K562 (cell line): ENCODE measurements at regions not wholly inside any gene's neighbourhood (a gene's known extent, or its start where the extent isn't known, plus 50 kb on each side); places are given as distances from the start of the nearest gene placed in this dataset.

Experiments
- ARID2 ChIP-seq: fragments of 450-650 bp; IDR thresholded peaks from 2 replicates; pipeline ENCODE4 v1.6.1; 2017; ENCODE audit warnings: antibody characterized with exemption, mild to moderate bottlenecking
- CBFA2T3 ChIP-seq: fragments of 450-650 bp; IDR thresholded peaks from 2 replicates; pipeline ENCODE4 v1.6.1; 2017
- CC2D1A ChIP-seq: fragments of 450-650 bp; IDR thresholded peaks from 2 replicates; pipeline ENCODE4 v1.6.1; 2017; ENCODE audit warnings: mild to moderate bottlenecking
- CCNT2 ChIP-seq: IDR thresholded peaks from 2 replicates; pipeline ENCODE4 v1.6.1; 2011; ENCODE audit warnings: borderline replicate concordance, low read depth, mild to moderate bottlenecking, moderate library complexity, mixed read lengths, low read length; ENCODE audit not compliant: insufficient read length; ENCODE audit errors: extremely low read depth
- EP400 ChIP-seq: fragments of 450-650 bp; IDR thresholded peaks from 2 replicates; pipeline ENCODE4 v1.6.1; 2017; ENCODE audit warnings: antibody characterized with exemption, mild to moderate bottlenecking, moderate library complexity
- FOXJ2 ChIP-seq: fragments of 200-800 bp; sonication (Bioruptor generic); IDR thresholded peaks from 2 replicates; pipeline ENCODE4 v1.6.1; 2016; ENCODE audit warnings: missing genetic modification characterization, missing compliant biosample characterization
- HDAC2 ChIP-seq: fragments of 450-650 bp; IDR thresholded peaks from 2 replicates; pipeline ENCODE4 v1.6.1; 2016; ENCODE audit warnings: mild to moderate bottlenecking
- IFI16 ChIP-seq: fragments of 250-450 bp; sonication (Bioruptor Pico); IDR thresholded peaks from 2 replicates; pipeline ENCODE4 v2.1.2; 2022; ENCODE audit warnings: mild to moderate bottlenecking, inconsistent platforms
- KHSRP ChIP-seq: fragments of 450-650 bp; IDR thresholded peaks from 2 replicates; pipeline ENCODE4 v1.6.1; 2017
- MCM7 ChIP-seq, 2 experiments: fragments of 450-650 bp; IDR thresholded peaks; 2 replicates each; pipeline ENCODE4 v1.6.1; 2016 to 2018
- RUNX1 ChIP-seq: sonication (generic); IDR thresholded peaks from 2 replicates; pipeline ENCODE4 v1.6.1; 2016; ENCODE audit warnings: antibody characterized with exemption, low read depth
- SMAD1 ChIP-seq: fragments of 150-350 bp; IDR thresholded peaks from 2 replicates; pipeline ENCODE4 v1.6.1; 2014; ENCODE audit warnings: low read length, low read depth; ENCODE audit not compliant: partially characterized antibody
- SMAD2 ChIP-seq: fragments of 150-350 bp; IDR thresholded peaks from 2 replicates; pipeline ENCODE4 v1.6.1; 2014; ENCODE audit warnings: low read depth, mild to moderate bottlenecking, low read length
- ZFPM2 ChIP-seq: fragments of 250-450 bp; sonication (Bioruptor Pico); IDR thresholded peaks from 2 replicates; pipeline ENCODE4 v1.5.1; 2022; ENCODE audit warnings: mild to moderate bottlenecking
- ZNF212 ChIP-seq: fragments of 450-650 bp; formaldehyde crosslinking; IDR thresholded peaks from 2 replicates; pipeline ENCODE4 v1.4.0; 2020; ENCODE audit warnings: mild to moderate bottlenecking
- ZNF41 ChIP-seq: fragments of 250-450 bp; sonication (Bioruptor Pico); conservative IDR thresholded peaks from 2 replicates; pipeline ENCODE4 v1.4.0; 2020; ENCODE audit warnings: mild to moderate bottlenecking
- ZNF445 ChIP-seq: fragments of 250-450 bp; sonication (Bioruptor Pico); IDR thresholded peaks from 2 replicates; pipeline ENCODE4 v1.4.0; 2020; ENCODE audit warnings: low read depth, mild to moderate bottlenecking, moderate library complexity
- ZNF644 ChIP-seq: fragments of 200-800 bp; sonication (Bioruptor generic); IDR thresholded peaks from 2 replicates; pipeline ENCODE4 v1.6.1; 2016; ENCODE audit warnings: low read depth, missing genetic modification characterization, missing compliant biosample characterization
- ZNF707 ChIP-seq: fragments of 250-450 bp; sonication (Bioruptor Pico); conservative IDR thresholded peaks from 2 replicates; pipeline ENCODE4 v1.8.0; 2022; ENCODE audit warnings: inconsistent platforms, mild to moderate bottlenecking, moderate library complexity
- TF ChIP-seq, protein P1 (sequence below), 2 experiments: fragments of 450-650 bp; formaldehyde crosslinking in 1 of 2; IDR thresholded peaks; 2 replicates each; pipeline versions ENCODE4 v1.4.0 to v1.6.1; 2014 to 2020; ENCODE audit warnings: mild to moderate bottlenecking in 2 of 2, borderline replicate concordance in 1 of 2, low read depth in 1 of 2
- TF ChIP-seq, protein P2 (sequence below): fragments of 450-650 bp; formaldehyde crosslinking; IDR thresholded peaks from 2 replicates; pipeline ENCODE4 v1.4.0; 2020; ENCODE audit warnings: mild to moderate bottlenecking
- TF ChIP-seq, protein P3 (sequence below): fragments of 250-450 bp; sonication (Bioruptor Pico); IDR thresholded peaks from 2 replicates; pipeline ENCODE4 v1.9.0; 2021; ENCODE audit warnings: mild to moderate bottlenecking

DNA sequence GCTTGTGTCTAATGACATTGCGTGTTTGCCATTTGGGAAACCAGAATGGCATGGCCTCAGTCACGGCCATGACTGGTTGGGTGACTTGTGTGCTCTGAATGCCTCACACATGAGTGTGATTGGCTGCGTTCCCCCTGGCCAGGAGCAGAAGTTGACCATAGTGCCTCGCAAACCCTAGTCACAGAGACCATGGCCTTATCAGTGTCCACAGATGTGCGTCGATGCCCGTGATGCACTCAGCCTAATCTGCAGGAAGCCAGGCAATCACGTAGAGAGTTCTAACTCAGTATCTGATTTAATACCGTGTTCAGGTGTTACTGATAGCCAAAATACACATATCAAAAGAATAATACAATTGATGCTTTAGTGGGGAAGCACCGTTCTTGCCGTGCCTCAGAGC lies 64.0 kb downstream of the BOLA3 start (continued):
- TF ChIP-seq, protein P1, sequence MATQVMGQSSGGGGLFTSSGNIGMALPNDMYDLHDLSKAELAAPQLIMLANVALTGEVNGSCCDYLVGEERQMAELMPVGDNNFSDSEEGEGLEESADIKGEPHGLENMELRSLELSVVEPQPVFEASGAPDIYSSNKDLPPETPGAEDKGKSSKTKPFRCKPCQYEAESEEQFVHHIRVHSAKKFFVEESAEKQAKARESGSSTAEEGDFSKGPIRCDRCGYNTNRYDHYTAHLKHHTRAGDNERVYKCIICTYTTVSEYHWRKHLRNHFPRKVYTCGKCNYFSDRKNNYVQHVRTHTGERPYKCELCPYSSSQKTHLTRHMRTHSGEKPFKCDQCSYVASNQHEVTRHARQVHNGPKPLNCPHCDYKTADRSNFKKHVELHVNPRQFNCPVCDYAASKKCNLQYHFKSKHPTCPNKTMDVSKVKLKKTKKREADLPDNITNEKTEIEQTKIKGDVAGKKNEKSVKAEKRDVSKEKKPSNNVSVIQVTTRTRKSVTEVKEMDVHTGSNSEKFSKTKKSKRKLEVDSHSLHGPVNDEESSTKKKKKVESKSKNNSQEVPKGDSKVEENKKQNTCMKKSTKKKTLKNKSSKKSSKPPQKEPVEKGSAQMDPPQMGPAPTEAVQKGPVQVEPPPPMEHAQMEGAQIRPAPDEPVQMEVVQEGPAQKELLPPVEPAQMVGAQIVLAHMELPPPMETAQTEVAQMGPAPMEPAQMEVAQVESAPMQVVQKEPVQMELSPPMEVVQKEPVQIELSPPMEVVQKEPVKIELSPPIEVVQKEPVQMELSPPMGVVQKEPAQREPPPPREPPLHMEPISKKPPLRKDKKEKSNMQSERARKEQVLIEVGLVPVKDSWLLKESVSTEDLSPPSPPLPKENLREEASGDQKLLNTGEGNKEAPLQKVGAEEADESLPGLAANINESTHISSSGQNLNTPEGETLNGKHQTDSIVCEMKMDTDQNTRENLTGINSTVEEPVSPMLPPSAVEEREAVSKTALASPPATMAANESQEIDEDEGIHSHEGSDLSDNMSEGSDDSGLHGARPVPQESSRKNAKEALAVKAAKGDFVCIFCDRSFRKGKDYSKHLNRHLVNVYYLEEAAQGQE (IDR thresholded peaks at IDR 0.05; ENCODE audit: borderline replicate concordance) = no peak
- TF ChIP-seq, protein P1 (CRISPR knock-in tag; IDR thresholded peaks at IDR 0.05; ENCODE audit: low read depth) = no peak
- TF ChIP-seq HDAC2 (peak; percentile 84), MCM7 (IDR thresholded peaks at IDR 0.05) (no peak), EP400 (peak; percentile 30; the same call in 1 of the 2 replicates), SMAD1 (peak; percentile 71), ZNF707 (CRISPR knock-in tag) (no peak), ZNF212 (CRISPR knock-in tag) (no peak), SMAD2 (no peak), CC2D1A (no peak), CBFA2T3 (peak; percentile 97), KHSRP (no peak), ZFPM2 (CRISPR knock-in tag) (no peak), ZNF41 (CRISPR knock-in tag) (no peak), ZNF644 (peak; percentile 61; the same call in 1 of the 2 replicates), CCNT2 (peak; percentile 81), FOXJ2 (tag) (peak; percentile 23; the same call in 1 of the 2 replicates), IFI16 (no peak), ZNF445 (no peak), RUNX1 (0 out of 2 replicates have a peak, but pooled peaks have one; percentile 56), ARID2 (no peak)
- TF ChIP-seq, protein P2, sequence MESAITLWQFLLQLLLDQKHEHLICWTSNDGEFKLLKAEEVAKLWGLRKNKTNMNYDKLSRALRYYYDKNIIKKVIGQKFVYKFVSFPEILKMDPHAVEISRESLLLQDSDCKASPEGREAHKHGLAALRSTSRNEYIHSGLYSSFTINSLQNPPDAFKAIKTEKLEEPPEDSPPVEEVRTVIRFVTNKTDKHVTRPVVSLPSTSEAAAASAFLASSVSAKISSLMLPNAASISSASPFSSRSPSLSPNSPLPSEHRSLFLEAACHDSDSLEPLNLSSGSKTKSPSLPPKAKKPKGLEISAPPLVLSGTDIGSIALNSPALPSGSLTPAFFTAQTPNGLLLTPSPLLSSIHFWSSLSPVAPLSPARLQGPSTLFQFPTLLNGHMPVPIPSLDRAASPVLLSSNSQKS (CRISPR knock-in tag) = no peak
- TF ChIP-seq, protein P3, sequence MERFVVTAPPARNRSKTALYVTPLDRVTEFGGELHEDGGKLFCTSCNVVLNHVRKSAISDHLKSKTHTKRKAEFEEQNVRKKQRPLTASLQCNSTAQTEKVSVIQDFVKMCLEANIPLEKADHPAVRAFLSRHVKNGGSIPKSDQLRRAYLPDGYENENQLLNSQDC (CRISPR knock-in tag) = no peak
